SK-MEL-5 (cell line): ENCODE measurements at regions not wholly inside any gene's neighbourhood (a gene's known extent, or its start where the extent isn't known, plus 50 kb on each side); places are given as distances from the start of the nearest gene placed in this dataset.

Experiments
- DNase-seq: peaks from one replicate; pipeline ENCODE4 v3.0.0-alpha.2; 2016; ENCODE audit warnings: low read depth, low spot score
- in situ Hi-C: cut with HindIII; loops from 2 replicates; pipeline ENCODE4 v1.10.0; 2016; ENCODE audit warnings: low sequenced_read_pairs, high pct_unique_total_duplicates, low pct_unique_long_range_greater_than_20kb

DNA sequence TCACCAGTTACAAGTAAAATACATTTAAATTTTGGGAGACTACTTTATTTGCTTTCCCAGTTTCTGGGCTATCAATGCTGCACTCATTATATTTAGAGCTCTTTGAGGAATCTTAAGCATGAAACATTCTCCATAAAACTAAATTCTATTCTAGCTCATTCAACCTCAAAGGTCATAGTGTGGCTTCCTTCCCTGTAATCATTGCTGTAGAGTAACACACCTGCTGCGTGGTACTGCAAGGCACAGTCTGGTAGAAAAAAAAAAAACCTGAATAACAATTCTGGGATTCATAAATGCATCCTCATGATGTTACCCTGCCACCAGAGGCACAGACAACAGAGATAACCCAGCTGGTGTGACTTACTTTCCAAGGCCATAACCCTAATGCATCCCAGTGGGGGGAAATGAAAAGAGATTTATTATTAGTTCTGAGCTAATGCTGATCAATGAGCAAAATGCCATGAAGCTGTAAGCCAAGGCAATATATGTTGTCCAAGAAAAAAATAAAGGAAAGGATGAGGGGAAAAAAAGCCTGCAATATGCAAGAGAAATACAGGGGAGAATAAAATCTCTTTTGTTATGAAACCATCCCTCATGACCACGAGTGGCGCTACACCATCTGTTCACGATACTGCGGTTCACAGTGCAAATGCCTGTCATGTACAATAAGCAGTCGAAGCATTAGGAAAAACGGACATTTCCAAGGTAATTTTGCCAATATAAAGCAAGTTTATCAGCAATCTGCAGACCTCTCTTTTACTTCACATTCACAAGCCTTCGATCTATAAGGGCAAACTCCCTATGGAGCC, 1481.6 kb upstream of the PIK3C3 start:
- in situ Hi-C loops = no loop called here
- peak; percentile 24 for DNase-seq

DNA sequence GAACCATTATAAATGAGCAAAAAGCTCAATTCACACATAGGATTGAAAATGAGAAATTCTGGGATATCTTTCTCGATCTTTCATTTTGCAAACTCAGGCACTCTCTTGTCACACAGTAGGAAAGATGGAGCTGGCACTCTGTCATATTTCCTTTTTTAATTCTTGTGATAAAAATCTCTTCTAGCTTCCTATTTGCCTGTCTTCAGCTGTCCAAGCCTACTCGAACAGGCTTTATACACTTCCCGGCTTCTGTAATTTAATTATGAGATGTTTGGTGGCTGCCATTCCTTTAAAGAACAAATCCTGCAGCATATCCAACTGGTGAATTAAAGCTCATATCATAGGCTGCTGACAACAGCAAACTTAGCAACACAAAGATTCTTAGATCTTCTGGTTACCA, 1484.3 kb upstream of the PIK3C3 start:
- in situ Hi-C loops = no loop called here
- no peak for DNase-seq

GRCh38 chr18:40469851-40470250, 1485.2 kb upstream of the PIK3C3 start:
- in situ Hi-C loops = no loop called here
- no peak for DNase-seq

DNA sequence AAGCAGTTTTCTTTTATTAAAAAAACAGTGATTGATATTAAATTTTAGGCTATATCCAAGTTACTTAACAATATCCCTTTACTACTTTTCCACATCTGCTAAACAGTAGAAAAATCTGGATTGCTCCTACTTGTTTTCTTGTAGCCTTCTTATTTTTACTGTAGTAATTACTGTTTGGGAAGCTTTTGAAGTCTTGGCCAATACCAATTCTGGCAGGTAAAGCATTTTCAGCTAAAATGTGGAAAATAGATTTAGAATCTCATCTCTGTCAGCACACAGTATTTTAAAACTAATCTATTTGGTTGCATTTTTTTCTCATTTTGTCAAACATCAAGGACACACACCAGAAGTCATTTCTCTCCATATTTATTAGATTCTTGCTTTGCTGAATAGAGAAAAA, 1485.7 kb upstream of the PIK3C3 start:
- in situ Hi-C loops = no loop called here
- DNase-seq = no peak

DNA sequence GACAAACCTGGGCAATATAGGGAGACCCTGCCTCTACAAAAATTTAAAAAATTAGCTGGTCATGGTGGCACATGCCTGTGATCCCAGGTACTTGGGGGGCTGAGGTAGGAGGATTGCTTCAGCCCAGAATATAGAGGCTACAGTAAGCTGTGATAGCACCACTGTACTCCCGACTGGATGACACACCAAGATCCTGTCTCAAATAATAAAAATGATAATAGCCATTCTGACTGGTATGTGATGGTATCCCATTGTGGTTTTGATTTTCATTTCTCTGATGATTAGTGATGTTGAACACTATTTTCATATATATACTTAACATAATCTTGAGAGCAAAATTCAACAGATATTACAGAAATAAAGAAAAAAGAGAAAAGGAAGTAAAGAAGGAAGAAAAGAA, 1491.0 kb upstream of the PIK3C3 start:
- in situ Hi-C loops = no loop called here

GRCh38 chr18:40453903-40454302, 1501.1 kb upstream of the PIK3C3 start:
- in situ Hi-C loops = no loop called here

More for the DNA sequence above, 1491.0 kb upstream of the PIK3C3 start:
- DNase-seq = no peak

DNA sequence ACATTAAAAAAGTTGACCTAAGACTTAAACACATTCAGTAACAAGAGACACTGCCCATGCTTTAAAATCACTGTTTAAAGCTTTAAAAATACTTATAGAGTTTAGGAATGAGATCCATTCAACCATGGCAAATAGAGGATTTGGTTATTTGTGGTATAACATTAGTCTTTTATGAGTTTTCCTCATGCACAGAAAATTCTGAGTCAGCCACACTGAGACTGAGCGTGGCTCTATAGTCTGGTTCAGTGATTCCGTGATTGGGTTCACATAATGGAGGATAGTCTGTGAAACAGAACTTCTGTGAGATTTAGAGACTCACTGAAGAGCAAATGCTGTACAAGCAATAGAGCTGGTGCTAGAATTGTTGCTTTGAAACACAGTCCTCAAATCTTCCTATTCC, 1502.4 kb upstream of the PIK3C3 start:
- DNase-seq = no peak
- in situ Hi-C loops = no loop called here

More at GRCh38 chr18:40453903-40454302, 1501.1 kb upstream of the PIK3C3 start:
- DNase-seq = no peak

DNA sequence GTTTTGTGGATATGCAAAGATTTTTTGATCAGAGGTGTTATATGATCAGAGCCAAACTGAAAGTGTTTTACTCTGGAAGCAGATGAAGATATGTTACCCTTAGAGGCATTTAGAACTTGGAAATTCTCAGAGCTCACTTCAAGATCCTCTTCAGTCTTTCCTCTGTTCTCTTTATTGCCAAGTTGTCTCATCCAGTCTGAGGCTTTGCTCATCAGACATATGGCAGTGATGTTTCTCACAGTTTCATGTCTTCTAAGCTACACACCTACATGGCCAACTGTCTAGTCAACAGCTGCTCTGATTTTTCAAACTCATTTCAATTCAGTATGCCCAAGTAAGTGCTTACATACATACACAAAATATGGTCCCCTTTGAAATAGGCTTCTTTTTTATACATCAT, 1504.3 kb upstream of the PIK3C3 start:
- DNase-seq = no peak
- in situ Hi-C loops = no loop called here

- in situ Hi-C loops = no loop called here
- no peak for DNase-seq
Observed at GRCh38 chr18:40447820-40448219, 1507.2 kb upstream of the PIK3C3 start.

- in situ Hi-C loops = no loop called here
Observed at GRCh38 chr18:40440088-40440487, 1514.9 kb upstream of the PIK3C3 start.

DNA sequence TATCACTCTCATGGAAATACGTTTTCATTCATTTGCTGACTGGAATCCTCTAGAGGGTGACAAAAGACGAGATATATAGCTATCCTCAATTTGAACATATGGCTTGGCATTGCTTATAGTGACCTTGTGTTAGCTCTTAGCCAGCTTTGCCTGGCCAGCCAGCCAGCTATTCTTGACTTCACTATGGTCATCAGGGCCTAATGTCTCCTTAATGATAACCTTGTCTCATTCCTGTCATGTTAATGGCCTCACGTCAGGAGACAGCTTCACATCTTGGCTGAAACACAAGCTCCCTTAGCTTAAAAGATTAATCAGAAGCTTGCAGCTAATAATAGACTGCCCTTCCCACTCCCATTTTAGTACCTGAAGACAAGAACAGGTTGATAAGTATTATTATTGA, 1517.5 kb upstream of the PIK3C3 start:
- no peak for DNase-seq
- in situ Hi-C loops = no loop called here

More at GRCh38 chr18:40440088-40440487, 1514.9 kb upstream of the PIK3C3 start:
- no peak for DNase-seq

DNA sequence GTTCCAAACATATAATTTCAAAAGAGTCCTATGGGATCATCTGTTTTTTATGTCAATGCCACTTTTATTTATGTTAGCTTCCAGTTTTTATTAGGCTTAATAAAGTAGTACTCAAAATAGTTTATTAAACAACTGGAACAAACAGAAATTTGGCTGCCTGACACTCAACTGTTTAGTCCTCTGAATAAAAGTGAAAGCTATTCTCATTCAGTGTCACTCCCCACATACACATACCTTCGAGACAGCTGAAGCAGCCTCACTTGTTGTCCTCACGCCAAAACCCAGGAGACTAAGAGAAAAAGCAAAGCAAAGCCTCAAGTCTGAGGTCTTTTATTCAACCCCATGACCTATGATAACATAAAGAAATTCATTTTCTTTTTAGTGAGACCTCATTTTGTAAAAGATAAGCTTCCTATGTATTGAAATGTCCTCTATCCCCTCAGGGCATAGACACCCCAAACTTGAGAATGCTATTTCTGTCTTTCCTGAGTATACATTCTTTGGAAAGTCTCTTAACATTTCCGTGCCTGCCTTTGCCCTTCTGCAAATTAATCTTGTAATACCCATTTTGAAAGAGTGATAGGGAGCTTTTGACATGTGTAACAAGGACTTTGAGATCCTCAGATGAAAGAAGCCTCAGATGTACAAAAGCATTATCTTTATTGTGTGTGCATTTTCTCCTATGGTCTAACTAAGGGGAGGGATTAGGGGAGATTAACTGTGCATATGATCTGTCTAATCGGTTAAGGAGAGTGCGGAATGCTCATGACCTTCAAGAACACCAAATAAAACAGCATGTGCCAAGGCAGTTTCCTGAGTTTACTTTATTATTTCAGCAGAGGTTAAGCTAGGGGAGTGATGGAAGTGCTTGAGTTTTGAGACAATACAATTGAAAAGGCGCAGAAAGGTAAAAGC, 1523.7 kb upstream of the PIK3C3 start:
- in situ Hi-C loops = no loop called here
- no peak for DNase-seq

GRCh38 chr18:40423291-40423690, 1531.7 kb upstream of the PIK3C3 start:
- in situ Hi-C loops = no loop called here
- no peak for DNase-seq

DNA sequence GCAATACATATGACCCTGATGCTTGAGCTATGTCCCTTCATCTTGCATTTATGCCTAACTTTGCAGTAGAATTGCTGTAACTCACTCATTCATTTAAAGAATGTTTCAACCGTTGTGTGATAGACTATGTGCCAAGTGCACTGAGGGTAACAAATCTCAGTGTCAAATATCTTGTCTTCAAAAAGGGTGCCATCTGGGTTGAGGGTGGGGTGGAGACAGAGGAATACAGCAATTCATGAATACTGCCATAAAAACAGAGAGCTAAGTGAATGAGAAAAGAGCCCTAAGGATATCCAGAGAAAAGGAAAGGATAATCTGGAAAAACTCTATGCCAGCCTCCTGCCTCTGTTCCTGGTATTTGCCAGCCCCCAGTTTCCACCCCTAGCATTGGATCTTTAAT, 1534.4 kb upstream of the PIK3C3 start:
- in situ Hi-C loops = no loop called here

DNA sequence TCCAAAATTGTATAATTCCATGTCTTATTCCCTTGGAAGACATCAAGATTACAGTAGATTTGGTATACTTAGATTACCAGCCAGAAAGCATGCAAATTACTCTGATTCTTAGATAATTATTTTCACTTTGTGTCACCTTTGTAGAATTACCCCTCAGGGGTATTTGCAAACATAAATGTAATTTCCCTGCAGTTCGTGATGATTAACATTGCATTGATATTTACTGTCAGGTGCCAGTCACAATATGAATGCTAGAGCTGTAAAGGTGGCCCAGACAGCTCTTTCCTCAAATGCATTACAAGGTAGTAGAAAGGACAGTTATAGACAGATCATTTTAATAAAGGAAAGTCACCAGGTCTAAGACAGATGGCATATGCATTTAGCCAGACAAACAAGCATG, 1537.5 kb upstream of the PIK3C3 start:
- no peak for DNase-seq
- in situ Hi-C loops = no loop called here

More for the DNA sequence above, 1534.4 kb upstream of the PIK3C3 start:
- DNase-seq = no peak

DNA sequence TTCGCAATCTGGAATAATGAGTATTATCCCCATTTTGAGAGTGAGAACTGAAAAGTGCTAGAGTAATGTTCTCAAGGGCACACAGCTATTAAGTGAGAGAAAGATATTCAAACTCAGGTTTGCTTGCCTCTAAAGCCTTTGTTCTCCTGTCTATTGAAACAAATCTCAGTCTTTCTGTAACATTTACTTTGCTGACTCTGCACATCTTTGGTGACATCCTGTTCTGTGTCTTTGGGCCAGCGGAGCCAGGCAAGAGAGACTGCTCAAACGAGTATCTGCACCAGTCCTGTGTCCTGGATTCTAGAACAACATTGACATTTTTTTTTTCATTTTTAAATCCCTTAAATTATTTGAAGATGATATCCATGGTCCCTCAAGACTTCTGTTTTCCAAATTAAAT, 1539.2 kb upstream of the PIK3C3 start:
- in situ Hi-C loops = no loop called here
- DNase-seq = no peak

DNA sequence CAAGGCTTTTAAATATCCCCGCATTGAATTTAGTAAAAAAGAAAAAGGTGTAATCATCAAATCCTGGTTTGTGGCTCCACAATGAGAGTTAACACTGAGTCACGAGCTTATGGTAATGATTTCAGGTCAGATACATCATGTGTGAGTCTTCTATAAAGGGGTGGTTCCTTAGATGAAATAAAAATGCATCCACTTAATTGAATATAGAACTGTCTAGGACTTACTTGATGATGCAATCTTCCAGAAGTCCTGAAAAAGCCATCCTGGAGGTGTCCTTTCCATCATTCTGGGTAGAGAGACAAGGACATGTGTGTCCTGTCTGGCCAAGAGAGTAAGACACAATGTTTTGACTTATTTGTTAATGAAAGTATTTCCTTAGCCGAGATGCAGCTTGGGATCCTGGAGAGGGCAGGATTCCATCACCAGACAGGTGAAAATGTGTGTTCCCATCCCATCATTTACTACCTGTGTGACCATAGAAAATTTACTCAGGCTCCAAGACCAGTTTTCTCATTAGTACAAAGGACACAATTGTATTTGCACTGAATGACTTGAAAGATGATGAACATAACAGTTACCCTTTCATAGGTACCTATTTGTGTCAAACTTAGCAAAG, 1539.8 kb upstream of the PIK3C3 start:
- in situ Hi-C loops = no loop called here
- no peak for DNase-seq

GRCh38 chr18:40414155-40414754, 1540.8 kb upstream of the PIK3C3 start:
- DNase-seq = no peak

More at GRCh38 chr18:40414155-40414754, 1540.8 kb upstream of the PIK3C3 start:
- in situ Hi-C loops = no loop called here
